GM19438 (cell line): ENCODE measurements at regions not wholly inside any gene's neighbourhood (a gene's known extent, or its start where the extent isn't known, plus 50 kb on each side); places are given as distances from the start of the nearest gene placed in this dataset.
"Not testable (repeated sequence)": the region's sequence is repeated elsewhere in the genome, so short reads cannot be mapped to it uniquely, and the experiment has no call there.

Experiments used
- ATAC-seq: cut with Tn5 transposase; IDR thresholded peaks from one replicate; pipeline ENCODE4 v1.9.1; 2021; ENCODE audit warnings: low read depth; ENCODE audit not compliant: unreplicated experiment

DNA sequence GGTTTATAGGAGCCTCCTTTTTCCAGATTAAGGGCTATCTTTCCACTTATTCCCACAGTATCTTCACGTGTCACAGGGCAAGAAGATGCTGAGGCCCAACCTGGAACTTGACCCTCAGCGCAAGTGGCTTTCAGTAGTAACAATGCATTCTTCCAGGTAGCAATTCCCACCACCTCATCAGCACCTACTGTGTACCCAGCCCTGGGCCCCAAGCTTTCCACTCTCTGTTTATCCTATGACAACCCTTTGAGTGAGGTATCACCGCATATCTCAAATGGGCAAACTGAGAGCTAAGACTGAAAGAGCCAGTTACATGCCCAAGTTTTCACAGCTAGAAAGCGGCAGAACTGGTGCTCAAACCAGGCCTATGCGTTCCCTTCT lies 88.2 kb downstream of the CPN2 start:
- no peak for ATAC-seq

DNA sequence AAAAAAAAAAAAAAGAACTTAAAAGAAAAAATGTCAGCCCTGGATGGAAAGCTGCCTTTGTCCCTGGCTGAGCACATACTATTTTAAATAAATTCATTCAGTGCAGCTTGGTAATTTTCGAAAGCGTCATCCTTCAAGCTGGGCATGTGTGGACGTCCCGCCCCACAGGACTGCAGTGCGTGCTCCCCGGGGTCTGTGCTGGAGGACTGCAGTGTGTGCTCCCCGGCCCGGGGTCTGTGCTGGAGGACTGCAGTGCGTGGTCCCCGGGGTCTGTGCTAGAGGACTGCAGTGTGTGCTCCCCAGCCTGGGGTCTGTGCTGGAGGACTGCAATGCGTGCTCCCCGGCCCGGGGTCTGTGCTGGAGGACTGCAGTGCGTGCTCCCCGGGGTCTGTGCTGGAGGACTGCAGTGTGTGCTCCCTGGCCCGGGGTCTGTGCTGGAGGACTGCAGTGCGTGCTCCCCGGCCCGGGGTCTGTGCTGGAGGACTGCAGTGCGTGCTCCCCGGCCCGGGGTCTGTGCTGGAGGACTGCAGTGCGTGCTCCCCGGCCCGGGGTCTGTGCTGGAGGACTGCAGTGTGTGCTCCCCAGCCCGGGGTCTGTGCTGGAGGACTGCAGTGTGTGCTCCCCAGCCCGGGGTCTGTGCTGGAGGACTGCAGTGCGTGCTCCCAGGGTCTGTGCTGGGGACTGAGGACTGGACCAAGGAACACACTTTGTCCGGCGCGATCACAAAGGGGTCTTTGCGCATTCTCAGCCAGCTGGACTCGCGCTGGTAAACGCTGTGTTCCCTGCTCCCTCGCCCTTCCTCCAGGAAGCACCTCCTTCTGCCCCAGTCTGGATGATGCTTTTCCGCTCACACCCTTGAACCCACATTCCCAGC lies 86.3 kb downstream of the CPN2 start:
- not testable (repeated sequence) for ATAC-seq

DNA sequence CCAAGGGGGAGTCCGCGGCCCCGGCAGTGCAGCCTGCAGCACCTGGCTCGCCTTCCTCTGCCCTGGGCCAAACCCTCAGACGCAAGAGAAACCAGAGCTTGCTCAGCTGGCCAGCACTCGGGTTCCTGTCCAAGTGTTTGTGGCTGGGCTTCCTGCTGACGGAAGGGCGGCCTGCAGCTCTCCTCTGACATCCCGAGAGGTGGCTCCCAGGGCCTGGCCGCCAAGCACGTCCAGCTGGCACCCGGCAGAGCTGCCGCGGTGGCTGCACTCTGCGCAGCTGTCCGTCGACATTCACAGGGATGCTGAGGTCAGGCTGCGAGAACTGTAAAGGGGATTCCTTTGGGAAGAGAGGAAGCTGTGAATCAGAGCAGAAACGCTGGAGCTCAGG lies 85.6 kb downstream of the CPN2 start:
- ATAC-seq: peak; percentile 44

GRCh38 chr3:194265996-194266964 lies 84.8 kb downstream of the CPN2 start:
- no peak for ATAC-seq

DNA sequence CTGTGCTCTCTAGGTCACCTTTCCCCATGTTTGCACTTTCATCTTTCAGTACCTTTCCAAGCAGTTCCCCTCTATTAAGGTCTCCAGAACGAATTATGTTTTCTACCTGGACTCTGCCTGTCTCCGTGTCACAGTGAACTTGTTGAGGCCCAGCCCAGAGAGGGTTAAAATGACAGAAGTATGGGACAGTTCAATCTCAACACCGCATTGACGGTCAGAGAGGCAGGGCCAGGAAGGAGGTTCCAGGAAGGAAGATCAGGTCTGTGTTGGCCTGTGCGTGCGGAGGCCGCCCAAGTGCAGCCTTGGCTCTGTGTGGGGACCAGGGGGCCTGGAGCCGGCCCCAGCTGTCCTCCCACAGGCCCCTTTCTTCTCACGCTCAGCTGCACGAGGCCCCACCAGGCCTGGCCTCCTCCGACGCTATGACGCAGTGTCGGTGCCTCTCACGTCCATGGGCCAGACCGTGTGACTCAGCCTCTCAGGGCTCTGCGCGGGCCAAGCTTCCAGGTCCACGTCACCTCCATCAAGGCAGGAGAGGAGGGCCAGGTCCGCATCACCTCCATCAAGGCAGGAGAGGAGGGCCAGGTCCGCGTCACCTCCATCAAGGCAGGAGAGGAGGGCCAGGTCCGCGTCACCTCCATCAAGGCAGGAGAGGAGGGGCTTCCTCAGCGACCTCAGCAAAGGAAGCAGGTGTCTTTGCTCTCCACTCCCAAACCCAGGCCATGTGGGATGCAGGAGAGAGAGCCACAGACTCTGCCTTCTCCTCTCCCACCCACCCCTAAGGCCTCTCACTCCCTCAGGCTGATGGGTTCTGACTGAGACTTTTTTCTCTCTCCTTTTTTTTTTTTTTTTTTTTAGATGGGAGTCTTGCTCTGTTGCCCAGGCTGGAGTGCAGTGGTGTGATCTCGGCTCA lies 83.1 kb downstream of the CPN2 start:
- ATAC-seq: no peak

GRCh38 chr3:194268654-194269512 lies 82.2 kb downstream of the CPN2 start:
- ATAC-seq: no peak

DNA sequence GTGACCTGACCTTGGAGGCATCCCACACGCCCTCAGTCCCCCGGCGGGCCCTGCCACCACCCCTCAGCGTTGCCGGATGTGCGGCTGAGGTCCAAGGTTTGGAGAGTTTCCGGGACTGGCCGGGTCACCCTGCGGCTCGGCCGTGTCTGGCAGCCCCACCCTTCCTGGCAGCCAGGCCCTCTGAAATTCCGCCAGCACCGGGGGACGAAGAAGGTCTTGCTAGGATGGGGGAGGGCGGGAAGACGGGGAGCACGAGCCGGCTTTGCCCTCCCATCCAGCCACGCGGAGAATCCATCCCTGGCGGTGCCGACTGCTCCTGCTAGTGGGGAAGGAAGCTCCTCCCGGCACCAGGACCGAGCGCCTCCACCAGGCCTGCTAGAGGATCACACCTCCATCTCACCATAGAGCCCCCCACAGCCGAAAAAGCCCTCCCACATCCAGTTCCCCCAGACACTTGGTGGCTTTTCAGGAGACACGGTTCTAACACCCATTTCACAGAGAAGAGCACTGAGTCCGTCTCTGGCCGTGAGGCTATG lies 81.5 kb downstream of the CPN2 start:
- no peak for ATAC-seq

GRCh38 chr3:194270627-194271459 lies 80.3 kb downstream of the CPN2 start:
- ATAC-seq: no peak

DNA sequence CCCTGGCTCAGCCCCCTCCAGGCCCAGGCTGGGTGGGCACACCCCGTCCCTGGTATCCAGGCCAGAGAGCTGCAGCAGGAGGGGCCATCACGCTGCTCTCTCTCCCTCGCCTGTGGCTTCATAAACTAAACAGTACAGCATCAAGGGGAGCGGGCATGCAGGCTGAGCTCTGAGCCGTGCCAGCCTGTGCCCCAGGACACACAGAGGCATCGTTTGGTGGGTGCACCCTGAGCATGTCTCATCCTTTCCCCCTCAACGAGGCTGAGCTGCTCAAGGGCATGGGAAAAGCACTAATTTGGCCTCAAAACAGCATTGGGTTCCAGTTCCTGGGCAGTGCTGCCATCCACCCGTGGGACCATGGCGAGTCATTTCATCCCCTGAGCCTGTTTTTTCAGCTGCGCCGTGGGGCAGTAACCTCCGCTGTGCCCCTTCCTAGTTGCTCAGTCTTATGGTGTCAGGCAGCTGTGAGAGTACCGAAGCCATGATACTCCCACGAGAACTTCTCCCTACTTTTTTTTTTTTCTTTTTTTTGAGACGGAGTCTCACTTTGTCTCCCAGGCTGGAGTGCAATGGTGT lies 79.6 kb downstream of the CPN2 start:
- no peak for ATAC-seq

DNA sequence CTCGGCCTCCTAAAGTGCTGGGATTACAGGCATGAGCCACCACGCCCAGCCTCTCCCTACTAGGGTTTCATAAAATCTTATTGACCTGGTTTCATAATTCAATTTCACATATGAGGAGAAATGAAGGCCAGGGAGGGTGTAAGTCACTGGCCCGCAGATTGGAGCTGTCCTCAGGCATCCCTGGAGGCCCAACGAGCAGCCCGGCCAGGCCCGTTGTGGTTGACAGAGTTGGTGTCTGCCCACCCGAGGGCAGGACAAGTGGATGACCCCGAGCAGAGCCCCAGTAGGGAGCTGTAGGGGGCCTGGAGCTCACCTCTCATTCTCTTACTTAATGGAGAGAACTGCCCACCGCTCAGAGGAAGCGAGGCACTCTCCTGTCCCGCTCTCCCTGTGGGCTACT lies 78.9 kb downstream of the CPN2 start:
- no peak for ATAC-seq

DNA sequence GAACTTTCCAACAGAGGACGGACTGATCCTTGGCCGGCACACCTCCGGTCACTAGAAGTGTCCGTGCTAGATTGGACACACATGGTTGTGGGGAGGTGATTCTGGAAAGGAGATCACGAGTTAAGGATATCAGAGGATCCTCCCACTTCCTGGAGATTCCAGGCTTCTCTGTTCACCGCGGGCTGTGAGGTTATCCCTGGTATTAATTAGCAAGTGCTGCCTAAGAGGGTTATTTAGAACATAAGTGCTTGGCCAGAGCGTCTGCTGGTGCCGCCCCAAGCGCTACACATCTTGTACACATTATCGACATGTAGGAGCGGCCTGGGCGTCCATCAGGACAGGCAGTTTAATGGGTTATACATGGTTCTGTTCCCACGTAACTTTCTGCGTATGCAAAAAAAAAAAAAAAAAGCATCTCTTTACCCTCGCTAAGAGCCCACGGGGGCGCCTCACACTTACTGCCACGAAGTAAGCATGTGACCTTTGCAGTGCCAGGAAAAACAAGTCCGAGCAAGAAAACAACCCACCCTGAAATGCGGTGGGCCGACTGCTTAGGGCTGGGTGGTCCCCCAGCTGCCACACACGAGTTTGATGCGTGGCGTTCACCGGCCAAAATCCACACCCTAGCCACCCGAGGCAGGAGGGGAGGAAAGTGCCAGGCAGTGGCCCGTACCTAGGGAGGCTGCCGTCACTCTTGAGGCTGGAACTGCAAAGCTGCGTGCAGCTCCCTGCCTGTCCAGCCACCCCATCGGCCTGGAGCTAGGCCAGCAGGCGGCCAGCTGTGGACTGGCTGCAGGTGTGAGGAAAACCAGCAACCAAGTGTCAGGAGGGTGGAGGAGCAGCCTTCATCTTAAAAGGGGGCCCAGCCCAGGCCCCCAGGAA lies 78.0 kb downstream of the CPN2 start:
- ATAC-seq: no peak

- no peak for ATAC-seq
These were observed 77.3 kb downstream of the CPN2 start for GRCh38 chr3:194273743-194274310.

GRCh38 chr3:194274424-194275085 lies 76.6 kb downstream of the CPN2 start:
- no peak for ATAC-seq

DNA sequence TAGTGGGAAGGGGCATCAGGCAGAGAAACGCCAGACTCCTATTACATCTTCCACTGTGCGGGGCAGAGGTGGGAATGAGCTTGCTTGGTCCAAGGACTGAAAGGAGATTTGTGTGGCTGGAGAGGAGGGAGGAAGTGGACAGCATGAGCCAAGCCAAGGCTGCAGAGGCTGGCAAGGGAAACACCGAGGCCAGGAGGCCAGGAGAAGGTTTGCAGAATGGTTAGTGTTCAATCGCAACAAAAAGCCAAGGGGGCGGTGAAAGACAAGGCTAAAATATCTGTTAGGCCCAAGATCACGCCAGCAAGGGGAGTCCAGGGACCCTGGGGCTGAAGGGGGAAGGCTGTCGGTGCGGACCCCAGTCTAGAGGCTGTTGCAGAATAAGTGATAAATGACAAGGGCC lies 75.8 kb downstream of the CPN2 start:
- no peak for ATAC-seq

- no peak for ATAC-seq
These were observed 75.4 kb downstream of the CPN2 start for GRCh38 chr3:194275721-194276120.

GRCh38 chr3:194276768-194277103 lies 74.4 kb downstream of the CPN2 start:
- no peak for ATAC-seq
